HG03575 (cell line): ENCODE measurements at regions not wholly inside any gene's neighbourhood (a gene's known extent, or its start where the extent isn't known, plus 50 kb on each side); places are given as distances from the start of the nearest gene placed in this dataset.

Source experiments
- ATAC-seq: cut with Tn5 transposase; IDR thresholded peaks from one replicate; pipeline ENCODE4 v1.9.1; 2021; ENCODE audit not compliant: unreplicated experiment, insufficient number of reproducible peaks, low FRiP score; ENCODE audit errors: extremely low read depth

DNA sequence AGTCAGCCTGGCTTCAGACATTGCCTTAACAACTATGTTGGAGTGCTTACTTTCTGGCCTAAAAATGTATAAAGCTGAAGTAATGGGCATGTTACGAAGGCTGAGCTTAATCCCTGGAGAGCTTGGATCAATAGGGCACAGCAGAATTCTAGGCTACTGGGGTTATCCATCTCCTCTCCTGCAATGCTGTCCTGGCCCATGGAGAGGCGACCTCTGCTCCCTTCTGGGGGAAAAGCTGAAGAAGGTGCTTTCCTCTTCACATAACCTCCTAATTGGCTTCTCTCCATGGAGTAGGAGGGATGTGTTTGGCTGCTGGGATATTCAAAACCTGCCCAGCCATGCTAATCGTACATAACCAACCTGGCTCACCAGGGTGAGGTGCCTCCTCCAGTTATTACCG, 403.5 kb downstream of the DMRT2 start:
- ATAC-seq, result no peak

DNA sequence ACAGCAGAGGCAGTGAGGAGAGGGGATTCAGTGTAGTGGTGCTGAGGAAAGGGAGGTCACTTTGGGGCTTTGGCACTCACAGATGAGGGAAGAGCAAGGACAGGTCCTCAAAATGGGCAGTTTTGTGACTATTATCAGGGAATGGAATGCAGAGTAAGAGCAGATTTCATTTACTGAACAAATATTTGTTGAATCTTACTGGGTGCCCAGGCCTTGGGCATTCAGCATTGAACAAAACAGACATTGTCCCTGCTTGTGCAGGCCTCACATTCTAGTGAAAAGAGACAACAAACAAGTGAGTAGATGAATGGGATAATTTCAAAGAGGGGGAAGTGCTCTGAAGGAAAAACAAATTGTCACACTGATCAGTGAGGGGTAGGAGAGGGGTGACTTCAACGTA, 404.1 kb downstream of the DMRT2 start:
- no peak for ATAC-seq

DNA sequence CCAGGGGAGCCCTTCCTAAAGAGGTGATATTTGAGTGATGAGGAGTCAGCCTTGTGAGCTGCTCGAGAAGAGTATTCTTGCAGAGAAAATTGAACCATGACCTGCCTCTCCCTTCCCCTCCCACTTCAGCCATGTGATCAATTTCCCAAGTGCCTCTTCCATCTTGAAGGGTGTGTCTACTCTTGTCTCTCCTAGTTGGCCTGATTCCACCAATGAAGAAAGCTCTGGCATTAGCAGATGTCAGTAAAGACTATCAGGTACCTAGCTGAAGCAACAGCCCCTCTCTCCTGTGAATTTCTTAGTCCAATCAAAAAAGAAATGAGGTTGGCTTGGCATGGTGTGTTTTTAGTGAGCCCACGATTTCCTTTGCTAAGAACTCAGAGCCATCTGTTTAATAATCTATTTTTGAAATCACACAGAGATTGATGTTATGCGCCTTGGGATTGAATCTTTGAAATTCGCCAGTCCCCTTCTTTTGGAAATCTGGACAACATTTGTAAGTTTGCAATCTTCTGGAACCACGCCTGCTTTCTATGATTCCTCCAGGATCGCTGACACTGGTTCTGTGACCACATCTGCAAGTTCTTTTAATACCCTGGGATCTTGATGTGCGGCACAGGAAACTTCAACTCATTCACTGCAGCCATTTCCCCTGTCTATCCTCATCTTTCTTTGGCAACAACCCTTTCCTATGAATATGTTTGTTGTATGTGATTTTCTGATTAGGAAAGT, 404.6 kb downstream of the DMRT2 start:
- ATAC-seq, result no peak

DNA sequence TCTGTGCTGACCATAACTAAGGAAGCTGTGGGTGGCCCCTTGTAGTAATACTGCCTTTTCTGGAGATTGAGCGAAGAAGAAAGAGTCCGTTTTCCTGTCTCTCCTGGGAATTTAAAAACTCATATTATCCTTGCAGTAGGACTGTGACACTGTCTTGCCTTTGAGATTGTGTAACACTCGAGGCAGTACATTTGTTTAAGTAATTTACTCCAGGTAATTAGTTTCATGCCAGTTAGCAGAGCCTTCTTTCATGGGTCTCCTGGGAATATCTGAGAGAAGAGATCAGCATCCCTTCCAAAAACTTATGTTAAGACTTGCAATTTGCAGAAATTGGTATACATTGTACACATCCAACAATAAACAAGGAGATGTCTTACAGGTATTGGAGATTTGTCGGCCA, 405.6 kb downstream of the DMRT2 start:
- ATAC-seq, result no peak

DNA sequence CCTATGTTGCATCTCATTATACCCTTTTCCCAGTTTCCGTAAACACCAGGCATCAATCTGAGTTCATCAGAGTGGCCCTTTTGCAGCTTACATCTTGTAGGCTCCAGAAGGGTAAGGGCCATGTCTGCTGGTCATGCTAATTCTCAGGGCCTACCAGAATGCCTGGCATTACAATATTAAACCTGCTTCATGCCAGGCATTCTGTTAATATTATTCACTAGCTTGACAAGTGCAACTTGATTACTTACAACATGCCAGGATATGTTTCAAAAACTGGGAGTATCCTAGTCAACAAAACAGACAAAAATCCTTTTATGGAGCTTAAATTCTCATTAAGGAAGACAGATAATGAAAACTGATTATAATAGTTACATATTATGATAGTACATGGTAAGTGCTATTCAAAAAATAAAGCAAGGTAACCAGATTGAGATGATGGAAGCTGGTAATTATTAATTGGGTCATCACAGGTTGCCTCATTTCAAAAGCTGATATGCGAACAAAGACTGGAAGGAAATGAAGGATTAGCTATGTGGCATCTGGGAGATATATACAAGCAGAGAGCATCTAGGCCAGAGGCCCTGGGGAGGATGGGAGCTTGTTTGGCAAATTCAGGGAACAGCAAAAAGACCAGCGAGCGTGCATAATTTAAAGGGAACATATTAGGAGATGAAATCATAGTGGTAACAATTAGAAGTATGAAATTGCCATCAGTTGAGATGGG, 406.3 kb downstream of the DMRT2 start:
- no peak for ATAC-seq

DNA sequence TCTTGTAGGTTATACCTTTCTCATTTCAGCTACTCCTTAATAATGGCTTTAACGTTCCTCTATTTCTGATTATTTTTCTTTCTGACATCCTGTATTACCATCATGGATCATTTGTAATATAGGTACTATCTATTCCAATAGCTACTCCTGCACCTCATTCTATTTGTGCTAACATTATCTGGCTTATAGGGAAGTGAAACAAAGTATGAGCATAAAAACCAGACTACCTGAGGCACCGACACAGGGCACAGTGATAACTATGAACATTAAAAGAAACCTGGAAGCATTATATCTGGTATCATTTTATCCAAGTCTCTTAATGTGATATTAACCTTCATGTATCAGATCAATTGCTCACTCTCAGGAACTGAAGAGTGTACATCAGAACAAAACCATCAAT, 407.3 kb downstream of the DMRT2 start:
- ATAC-seq, result no peak

DNA sequence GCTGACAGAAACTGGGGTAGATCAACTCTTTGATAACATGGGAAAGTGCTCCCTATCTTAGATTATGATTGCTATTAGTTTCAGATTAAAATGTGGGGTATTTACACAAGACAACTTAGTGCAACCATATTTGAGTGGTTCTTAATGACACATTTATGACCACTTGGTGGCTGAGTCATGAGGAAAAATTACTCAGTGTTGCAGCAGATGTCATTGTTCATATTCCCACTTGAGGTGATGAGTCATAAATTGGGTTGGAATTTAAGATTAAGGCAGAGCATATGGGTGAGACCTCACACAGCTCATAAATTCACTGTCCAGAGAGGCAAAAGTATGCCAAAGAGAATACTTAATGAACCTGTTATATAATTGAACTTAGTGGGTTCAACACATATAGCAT, 408.3 kb downstream of the DMRT2 start:
- ATAC-seq, result no peak

DNA sequence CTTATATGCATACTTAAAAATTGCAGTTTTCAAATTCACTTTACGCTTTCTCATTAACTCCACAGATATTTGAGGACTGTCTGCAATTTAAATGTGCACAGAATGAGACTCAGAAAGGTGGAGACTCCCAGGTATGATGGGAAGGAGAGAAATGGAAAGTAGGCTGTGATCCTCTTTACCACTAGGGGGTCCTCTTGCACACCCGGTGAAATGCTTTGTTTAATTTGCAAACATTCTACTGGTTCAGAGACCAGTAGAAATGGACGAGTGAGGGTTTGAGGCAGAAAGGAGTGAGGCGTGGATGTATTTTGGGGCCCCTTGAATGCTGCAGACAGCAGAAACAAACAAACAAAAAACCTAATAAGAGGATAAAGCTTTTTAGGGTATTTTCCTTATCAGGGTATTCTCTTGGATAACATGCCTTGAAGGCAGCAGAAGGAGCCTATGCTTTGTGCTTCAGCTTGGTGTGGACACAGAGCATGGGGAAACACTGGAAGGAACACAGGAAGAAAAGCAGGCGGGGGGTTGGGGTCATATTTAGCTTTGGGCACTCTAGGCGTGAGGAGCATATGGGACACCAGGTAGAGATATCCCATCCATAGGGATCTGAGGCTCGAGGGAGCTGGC, 410.1 kb downstream of the DMRT2 start:
- ATAC-seq, result no peak

DNA sequence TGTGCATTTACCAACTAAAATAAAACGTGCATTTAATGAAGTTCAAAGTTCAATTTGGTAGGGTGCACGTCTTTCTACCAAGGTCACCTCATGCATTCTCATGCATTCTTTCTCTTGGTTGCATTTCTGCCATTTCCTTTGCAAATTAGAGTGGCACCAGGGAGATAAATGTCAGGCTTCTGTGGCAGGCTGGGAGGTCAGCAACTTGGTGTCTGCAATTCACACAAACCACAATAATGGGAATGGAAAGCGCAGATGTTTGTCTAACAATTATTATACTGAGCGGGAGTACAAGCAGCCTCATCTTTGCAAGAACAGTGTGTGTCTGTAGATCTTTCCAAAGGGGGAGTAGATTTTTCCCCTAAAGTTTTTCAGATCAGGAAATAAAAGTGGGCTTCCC, 411.7 kb downstream of the DMRT2 start:
- ATAC-seq, result no peak

DNA sequence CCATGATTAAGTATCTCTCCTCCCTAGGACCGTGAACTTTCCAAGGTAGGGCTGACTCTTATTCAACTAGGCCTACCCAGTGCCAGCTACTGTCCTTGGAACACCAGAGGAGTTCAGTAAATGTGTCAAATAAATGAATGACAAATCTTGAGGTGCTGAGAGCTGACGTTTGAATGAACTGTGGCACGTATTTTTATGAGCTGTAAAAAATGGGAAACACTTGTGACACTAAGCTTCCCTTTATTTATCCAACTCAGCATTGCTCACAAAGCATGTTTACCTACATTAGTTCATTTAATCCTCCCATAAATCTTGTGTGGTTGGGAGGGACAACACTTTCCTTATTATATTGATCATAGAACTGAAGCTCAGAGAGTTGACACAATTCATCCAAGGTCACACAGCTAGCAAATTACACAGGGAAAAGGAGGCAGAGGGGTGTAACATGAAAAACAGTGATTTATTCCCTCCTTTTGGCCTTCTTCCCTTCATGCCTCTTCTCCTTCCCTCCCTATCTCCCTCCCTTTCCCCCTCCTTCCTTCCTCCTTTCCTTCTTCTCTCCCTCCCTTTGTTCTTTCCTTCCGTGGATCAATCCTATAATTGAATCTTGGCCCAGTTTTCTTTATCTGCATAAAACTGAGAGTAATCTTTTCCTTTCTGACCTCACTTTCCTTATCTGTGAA, 412.6 kb downstream of the DMRT2 start:
- ATAC-seq, result no peak

DNA sequence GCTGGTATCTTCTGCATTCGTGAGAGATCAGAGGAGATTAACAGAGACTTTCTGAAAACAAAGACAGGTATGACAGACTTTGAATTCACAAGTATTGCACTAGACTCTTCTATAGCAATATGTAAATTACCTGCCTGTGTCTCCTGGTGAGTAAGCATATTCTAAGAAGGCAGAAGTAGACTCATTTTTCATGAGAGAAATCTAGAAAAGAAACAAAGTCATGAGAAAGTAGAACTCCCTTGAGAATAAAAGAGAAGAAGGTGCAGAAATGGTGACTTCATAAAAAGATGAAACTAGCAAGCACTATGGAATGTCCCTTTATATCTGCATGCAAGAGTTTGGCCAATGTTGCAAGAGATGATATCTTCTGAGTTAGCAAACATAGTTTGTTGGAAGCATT, 419.8 kb downstream of the DMRT2 start:
- ATAC-seq, result peak; percentile 80

DNA sequence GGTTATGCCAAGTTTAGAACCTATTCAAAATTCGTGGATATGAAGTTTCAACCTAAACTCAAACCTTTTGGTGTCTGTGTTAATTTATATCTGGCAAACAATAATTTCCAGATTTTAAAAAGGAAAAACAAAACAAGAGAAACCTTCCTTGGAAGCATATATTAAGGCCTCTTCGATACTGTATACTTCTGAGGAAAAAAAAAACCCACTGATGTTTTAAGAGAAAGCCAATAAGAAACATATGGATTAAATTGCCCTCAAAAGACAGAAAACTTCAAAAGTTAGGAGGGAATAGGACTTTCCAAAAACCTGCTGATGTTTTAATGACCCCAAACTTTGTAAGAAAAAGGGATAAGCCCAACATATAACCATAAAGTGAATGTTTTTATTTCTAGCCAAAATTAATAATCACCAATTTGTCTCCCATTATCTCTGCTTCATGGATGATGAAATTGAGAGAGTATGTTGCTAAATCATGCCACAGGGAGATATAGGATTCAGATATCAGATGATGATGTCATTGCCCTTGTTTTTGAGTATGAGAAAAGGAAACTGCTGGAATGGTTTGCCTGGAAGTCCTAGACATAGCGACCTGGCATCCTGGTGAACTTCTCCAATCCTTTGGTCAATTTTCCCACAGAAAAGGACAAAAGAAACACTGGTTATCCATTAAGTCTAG, 423.9 kb downstream of the DMRT2 start:
- ATAC-seq, result no peak

DNA sequence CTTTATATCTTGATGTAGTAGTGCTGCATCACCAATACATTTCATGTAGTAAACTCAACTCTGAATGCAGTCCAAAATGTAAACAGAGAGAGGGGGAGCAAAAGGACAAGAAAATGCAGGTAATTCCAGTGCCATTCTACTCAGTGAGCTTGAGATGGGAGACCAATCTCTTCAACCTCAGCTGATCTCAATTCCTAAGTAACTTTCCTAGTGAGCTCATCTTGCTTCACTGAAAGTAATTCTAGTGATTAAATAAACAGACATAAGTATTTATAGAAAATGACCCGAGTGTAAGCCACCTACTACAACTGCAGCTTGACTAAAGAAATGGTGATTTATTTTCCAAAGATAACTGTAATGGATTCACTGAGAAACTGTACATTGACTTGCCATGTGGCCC, 424.5 kb downstream of the DMRT2 start:
- no peak for ATAC-seq

DNA sequence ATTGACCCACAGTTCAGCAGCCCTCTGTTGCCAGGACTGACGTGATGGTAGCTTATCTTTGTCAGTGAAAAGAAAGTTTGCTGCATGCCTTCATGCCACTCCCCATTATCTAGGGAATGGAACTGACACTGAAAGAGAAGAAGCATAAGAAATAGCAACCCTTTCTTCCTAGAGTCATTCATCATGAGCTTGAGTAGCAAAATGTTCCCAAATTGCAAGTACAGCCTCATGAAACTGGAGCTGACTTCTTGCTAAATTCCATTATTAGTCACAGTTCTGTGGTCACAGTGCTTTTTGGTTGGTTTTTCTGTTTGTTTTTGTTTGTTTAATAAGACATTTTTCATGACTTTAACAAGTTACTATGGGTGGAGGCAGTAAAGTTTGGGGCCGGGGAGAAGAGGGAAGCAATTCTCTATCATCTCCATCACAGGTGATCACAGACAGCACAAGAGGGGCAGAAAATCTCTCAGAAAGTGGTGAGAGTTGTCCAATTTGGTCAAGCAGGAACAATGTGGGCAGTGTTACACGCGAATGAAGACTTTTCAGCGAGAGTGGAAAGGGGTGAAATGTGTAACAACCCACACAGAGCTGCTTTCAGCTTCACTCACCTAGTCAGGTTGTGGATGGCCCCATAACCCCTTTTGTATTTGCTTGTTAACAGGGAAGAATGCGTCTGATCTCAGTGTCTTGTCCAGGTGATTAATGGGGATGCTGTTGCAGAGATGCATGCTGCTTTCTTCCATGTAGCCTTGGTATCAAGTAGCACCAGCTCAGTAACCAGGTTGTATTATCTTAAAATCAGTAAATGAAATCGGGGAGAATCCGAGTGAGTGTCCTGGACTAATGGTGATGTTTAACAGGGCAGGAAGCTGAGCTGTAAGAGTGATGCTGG, 440.4 kb downstream of the DMRT2 start:
- ATAC-seq, result no peak

DNA sequence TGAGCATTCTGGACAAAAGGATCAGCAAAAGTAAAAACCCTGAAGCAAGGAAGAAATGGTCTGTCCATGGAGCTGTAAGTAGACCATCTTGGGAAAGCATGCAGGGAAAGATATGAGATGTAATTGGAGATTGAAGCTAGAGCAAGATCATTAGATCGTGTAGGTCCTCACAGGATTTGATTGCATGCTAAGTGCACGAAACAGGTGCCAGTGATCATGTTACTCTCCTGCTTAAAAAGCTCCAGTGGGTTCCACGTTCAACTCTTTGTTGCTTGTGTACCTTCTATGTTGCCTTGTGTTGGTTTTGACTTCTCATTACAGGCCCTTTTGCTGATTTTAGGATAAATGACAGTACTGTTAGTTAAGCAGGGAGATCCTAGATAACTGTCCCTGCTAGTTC, 442.0 kb downstream of the DMRT2 start:
- ATAC-seq, result no peak

DNA sequence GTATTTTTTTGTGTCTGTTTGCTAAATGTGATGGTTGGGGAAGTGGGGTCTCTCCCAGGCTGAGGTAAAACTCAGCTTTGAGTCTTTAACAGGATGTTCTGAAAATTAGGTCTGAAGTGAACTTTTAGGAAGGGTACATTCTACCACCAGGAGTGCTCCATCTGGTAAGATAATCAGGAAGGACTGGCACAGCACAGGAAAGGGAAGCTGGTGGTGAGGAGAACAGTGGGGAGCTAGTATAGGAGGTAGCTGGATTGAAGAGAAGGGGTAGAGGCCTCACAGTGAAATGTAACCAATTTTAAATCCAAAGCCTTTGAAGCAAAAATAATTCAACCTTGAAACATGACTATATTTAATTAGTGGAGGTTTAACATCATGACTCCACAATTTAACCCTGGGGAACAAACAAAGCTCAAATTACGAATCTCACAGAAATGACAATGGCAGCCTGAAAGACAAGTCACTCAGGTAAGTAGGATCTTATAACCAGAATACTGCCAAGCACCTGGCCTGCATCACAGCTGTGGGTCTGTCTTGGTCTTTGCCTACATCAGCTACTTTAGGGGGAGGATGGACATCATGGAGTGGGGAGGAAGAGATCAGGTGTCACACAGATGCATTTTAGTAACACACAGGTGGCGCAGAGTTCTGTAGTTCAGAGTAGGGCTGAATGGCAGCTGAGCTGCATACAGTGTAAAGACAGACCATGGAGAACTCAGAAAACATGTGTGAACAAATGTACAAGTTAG, 445.3 kb downstream of the DMRT2 start:
- no peak for ATAC-seq

DNA sequence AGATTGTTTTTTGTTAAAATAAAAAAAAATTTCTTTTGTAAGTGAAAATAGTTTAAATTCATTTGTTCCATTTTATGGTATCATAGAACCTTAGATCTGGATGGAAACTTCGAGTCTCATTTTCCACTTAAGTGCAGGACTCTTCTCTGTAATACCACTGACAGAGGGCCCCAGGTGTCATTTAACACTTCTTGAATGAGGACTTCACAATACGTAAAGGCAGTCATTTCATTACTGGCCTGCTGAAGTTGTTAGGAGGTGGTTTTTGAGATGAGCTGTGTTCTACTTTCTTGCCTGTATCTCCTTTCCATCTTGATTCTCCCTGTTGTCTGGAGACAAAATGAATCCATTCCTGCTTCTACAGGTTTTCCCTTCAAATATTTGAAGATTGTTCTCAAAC, 455.3 kb downstream of the DMRT2 start:
- ATAC-seq, result no peak

DNA sequence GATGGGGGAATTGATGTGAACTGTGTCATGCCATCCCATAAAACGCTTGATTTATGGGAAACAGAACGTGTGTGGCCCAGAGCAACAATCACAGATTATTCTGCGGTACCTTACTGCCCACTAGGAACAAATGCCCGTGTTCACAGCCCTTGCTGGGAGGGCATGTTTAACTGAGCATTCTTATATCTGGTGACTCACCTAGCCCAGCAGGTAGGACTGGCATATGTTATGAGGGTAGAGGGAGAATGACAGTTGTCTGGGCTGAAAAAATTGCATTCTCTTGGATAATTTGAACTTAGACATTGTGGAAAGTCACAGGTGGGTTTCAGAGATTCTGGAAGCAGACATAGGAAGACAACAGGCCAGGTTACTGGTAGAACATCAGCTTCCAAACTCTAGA, 460.6 kb downstream of the DMRT2 start:
- no peak for ATAC-seq
